ENCODE measurements at regions not wholly inside any gene's neighbourhood (a gene's known extent, or its start where the extent isn't known, plus 50 kb on each side); places are given as distances from the start of the nearest gene placed in this dataset.
"Not testable (repeated sequence)": the region's sequence is repeated elsewhere in the genome, so short reads cannot be mapped to it uniquely, and the experiment has no call there.

DNA sequence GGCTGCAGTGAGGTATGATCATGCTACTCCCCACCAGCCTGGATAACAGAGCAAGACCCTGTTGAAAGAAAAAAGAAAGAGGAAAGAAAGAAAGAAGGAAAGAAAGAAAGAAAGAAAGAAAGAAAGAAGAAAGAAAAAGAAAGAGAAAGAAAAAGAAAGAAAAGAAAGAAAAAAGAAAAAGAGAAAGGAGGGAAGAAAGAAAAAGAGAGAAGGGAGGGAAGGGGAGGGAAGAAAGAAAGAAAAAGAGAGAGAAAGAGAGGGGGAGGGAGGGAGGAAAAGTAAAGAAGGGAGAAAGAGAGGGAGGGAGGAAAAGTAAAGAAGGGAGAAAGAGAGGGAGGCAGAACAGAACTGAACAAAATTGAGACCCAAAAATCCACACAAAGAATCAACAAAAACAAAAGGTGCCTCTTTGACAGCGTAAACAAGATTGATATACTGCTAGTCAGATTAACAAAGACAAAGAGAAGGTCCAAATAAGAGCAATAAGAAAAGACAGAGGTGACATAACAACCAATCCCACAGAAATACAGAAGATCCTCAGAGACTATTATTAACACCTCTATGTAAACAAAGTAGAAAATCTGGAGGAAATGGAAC is 293.9 kb upstream of the AMIGO2 start:
- no peak for DNase-seq (ENCODE audit: low read depth)

DNA sequence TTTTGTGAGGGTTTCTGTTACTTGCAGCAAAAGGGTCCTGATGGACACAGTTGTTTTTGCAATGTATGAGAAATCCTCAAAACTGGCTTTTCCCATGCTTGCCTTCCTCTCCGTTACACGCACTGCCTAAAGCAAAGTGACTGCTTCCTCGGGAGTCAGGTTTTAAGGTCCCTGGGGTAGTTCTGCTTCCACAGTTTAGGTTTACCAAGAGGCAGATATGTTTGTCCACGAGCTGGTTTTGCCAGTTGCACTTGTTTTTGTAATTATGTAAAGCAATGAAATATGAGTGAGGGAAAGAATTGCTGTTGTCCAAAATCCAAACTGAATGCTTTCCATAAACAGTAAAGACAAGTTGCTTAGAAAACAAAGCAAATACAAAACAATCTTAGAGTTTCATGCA is 290.7 kb upstream of the AMIGO2 start:
- no peak for DNase-seq (ENCODE audit: low read depth)

GRCh38 chr12:47369085-47369484 is 289.3 kb upstream of the AMIGO2 start:
- no peak for DNase-seq (ENCODE audit: low read depth)

DNA sequence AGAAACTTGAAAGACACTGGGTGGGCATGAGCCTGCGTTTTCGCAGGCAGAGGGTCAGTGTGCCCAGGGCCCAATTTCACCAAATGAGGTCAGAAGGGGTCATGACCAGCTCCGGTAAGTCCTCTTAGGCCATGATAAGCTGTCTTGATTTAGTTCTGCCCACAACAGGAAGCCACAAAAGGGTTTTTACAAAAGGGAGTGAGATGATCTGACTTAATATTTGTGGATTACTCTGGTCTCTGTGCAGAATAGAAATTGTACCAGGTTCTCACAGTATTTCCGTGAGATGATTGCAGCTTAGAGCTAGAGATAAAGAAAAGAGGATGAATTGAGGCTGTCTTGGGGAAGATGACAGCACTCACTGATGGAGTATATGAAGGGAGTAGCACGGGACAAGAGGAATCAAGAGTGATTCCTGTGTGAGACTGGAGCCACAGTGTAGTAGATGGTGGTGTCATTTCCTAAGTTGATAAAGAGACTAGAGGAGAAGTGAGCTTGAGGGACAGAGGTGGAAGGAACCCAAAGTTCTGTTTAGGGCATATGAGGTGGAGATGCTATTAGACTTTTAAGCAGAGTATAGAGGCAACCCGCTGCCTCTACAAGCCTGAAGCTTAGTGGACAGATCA is 288.3 kb upstream of the AMIGO2 start:
- no peak for DNase-seq (ENCODE audit: low read depth)

DNA sequence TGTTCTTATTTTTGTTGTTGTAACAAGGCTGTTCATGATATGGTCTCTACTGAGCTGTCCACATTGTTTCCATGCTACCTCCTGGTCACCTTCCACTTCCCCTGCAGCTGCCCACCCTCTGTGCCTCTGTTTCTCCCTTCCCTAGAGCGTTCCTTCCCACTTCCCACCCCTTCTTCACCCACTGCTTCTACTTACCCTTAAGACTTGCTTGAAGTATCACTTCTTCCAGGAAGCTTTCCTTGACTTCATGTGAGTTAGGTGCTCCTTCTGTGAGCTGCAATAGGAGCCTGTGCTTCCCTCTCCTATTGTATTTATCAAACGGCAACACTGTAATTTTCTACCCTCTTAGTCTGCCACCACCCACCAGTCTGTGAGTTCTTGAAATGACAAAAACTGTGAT is 286.8 kb upstream of the AMIGO2 start:
- no peak for DNase-seq (ENCODE audit: low read depth)

GRCh38 chr12:47366157-47366556 is 286.4 kb upstream of the AMIGO2 start:
- DNase-seq (ENCODE audit: low read depth), result no peak

DNA sequence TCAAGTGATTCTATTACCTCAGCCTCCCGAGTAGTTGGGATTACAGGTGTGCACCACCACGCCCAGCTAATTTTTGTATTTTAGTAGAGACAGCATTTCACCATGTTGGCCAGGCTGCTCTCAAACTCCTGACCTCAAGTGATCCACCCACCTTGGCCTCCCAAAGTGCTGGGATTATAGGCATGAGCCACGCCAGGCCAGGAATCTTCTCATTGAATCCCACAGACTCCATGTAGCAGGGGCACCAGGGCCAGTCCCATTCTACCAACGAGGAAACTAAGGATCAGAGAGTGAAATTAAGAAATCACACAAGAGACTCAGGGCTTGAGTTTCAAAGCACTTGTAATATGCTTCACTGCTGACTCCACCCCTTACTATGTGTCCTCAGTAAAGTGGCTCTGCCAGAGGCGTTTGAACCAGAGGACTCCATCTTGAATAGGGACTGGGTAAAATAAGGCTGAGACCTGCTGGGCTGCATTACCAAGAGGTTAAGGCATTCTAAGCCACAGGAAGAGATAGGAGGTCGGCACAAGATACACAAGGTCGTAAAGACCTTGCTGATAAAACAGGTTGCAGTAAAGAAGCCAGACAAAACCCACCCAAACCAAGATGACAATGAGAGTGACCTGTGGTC is 285.8 kb upstream of the AMIGO2 start:
- DNase-seq (ENCODE audit: low read depth), result not testable (repeated sequence)

- no peak for DNase-seq (ENCODE audit: low read depth)
Measured at GRCh38 chr12:47364261-47364660, 284.5 kb upstream of the AMIGO2 start.

DNA sequence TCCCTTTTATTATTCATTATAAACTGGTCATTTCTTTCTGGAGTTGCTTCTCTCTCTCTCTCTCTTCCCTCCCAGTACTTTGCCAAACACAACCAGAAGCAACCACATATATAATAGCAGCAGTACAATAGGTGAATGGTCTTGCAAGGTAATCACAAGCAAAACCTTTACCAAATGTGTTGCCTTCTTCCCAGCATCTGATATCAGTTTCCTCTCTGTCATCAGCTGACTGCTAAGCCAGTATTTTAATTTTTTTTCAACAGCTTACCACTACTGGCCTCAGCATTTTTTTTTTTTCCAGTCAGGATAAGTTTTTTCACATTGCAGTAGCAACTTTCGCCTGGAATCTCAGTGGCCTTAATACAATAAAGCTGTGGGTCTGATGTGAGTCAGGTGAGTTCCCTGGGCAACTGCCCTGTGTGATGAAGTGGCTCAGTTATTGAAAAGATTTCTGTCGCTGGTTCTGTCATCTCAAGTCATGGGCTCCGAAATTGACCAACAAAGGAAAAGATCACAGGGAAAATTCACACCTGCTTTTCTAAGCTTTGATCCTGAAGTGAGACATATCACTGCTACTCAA is 282.5 kb upstream of the AMIGO2 start:
- DNase-seq (ENCODE audit: low read depth), result no peak

GRCh38 chr12:47361389-47362021 is 281.7 kb upstream of the AMIGO2 start:
- no peak for DNase-seq (ENCODE audit: low read depth)

DNA sequence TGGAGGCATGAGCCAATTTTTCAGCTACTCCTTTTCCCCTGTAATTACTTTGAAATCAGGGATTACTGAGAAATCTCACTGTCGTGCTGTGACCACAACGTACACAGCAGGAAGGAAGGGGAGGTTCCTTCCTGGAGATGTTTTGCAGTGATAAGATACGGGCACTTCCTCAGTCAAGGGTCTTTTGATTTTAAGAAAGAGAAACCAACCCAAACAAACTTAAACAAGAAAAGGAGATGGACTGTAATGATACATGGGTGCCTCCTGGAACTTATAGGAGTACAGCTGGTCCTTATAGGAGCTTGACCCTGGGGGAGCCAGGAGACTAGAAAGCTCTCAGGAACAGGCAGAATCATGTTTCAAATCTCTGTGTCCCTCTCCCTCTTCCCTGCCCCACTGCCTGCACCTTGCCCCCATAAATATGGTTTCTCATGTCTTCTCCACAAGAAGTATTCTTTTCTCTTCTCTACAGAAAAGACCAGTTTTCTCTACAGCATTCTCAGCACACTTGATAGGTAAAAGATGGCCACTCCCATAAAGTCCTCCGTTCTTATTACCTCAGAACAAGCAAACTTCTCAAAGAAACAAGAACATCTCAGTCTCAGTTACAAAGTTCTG is 281.1 kb upstream of the AMIGO2 start:
- no peak for DNase-seq (ENCODE audit: low read depth)

DNA sequence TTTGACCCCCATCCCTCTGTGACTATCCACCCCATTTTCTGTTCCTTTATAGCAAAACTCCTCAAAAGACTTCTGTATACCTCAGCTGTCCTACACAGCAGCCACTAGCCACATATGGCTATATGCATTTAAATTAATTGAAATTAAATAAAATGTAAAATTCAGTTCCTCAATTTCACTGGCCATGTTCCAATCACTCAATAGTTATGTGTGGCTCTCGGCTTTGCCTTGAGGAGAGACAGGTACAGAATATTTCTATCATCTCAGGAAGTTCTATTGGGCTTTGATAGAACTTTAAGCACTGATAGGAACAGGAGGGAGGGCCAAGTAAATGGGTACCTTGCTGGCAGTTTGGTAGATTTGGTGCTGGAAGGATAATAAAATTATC is 280.3 kb upstream of the AMIGO2 start:
- no peak for DNase-seq (ENCODE audit: low read depth)

GRCh38 chr12:47359310-47360092 is 279.7 kb upstream of the AMIGO2 start:
- DNase-seq (ENCODE audit: low read depth), result no peak

- not testable (repeated sequence) for DNase-seq (ENCODE audit: low read depth)
Measured at GRCh38 chr12:47357006-47357405, 277.2 kb upstream of the AMIGO2 start.

DNA sequence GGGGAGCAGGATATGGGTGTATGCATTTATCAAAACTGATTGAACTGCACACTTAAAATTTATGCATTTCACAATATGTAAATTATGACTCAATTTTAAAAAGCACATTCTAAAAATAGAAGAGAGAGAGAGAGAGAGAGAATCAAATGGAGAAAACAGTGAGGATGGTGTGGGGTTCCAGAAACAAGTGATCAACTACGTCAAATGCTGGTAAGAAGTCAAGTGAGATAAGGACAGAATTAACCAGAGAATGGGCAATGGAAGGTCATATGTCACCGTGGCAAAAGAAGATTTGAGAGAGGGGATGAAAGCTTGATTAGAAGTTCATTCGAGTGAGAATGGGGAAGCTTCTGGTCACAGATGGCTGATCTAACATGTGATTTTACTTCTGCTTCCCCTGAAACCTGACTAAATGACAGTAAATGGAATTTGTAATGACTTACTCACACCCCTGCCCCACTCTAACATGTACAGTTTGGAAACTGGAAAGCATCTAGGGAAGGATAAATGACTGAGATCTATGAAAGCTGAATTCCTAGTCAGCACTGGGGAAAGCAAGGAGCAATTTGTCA is 276.5 kb upstream of the AMIGO2 start:
- no peak for DNase-seq (ENCODE audit: low read depth)

GRCh38 chr12:47353508-47353907 is 273.7 kb upstream of the AMIGO2 start:
- DNase-seq (ENCODE audit: low read depth), result no peak

DNA sequence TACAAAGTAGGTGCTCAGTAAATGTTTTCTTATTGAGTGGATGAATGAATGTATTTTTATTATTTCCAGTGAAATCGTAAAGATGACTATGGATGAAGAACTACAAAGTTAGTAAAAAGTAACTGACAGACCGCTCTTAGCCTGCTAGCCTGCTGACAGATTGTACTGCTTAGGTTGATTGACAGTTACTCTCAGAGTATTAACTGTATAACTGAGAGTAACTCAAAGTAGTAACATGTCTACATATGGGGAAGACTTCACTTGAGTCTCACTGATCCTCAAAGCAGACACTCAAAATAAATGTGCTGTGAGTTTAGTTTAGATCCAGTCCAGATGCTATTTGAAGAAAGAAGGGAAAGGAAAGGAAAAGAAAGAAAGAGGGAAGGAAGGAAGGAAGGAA is 272.3 kb upstream of the AMIGO2 start:
- no peak for DNase-seq (ENCODE audit: low read depth)

- DNase-seq (ENCODE audit: low read depth), result no peak
Measured at GRCh38 chr12:47351526-47351925, 271.8 kb upstream of the AMIGO2 start.

DNA sequence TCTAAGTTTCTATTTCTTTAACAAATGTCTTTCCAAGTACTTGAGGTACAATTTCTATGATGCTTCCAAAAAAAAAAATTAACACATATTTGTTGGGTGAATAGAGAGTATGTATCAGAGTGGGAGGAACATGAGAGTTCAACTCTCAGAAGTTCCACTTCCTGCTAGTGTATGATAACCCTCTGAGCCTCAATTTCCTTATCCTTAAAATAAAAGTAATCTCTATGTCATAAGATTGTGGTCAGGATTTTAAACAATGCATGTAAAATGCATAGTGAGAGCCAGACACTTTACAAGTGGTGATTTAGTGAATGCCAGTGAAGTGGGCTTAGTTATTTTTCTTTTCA is 270.3 kb upstream of the AMIGO2 start:
- no peak for DNase-seq (ENCODE audit: low read depth)

GRCh38 chr12:47349137-47350061 is 269.6 kb upstream of the AMIGO2 start:
- no peak for DNase-seq (ENCODE audit: low read depth)
